IMR-90 (cell line): ENCODE measurements at regions not wholly inside any gene's neighbourhood (a gene's known extent, or its start where the extent isn't known, plus 50 kb on each side); places are given as distances from the start of the nearest gene placed in this dataset.
A peak's percentile ranks its signal among the peaks of the same experiment; 100 is the strongest.

ENCODE experiments used
- ATAC-seq: fragments of 200-7000 bp; cut with Tn5 transposase; 2 replicates; pipeline ENCODE4 v1.9.1; 2020; ENCODE audit warnings: low read depth, mild to moderate bottlenecking, moderate library complexity
- BruUV-seq: library from RNA; stranded (reverse); fragments of 400-500 nt; replicated peaks from 2 replicates; lab custom pipeline; 2021; lab: Mats Ljungman, UMichigan
- CTCF ChIA-PET: fragments of 300-600 bp; formaldehyde crosslinking; extraction: SDS; loops from one replicate; lab custom pipeline; 2021; ENCODE audit warnings: antibody characterized with exemption; lab: Yijun Ruan, JAX
- POLR2A ChIA-PET: fragments of 300-600 bp; sonication (Branson Sonifier 250); formaldehyde crosslinking; loops from one replicate; lab custom pipeline; 2022; ENCODE audit warnings: antibody characterized with exemption; ENCODE audit not compliant: unreplicated experiment; lab: Charles Lee
- DNase-seq: peaks from one replicate; pipeline ENCODE4 v3.0.0; 2013
- H2AFZ ChIP-seq: replicated peaks from 2 replicates; pipeline ENCODE3; 2013; ENCODE audit warnings: low read length, mild to moderate bottlenecking; ENCODE audit not compliant: poor library complexity
- H2AK5ac ChIP-seq: 2 replicates; pipeline ENCODE4 v1.6.1; 2013; ENCODE audit warnings: low read depth, low read length, inconsistent platforms
- H2AK9ac ChIP-seq: replicated peaks from 2 replicates; pipeline ENCODE3; 2013; ENCODE audit warnings: mild to moderate bottlenecking, low read depth, low read length, moderate library complexity; ENCODE audit not compliant: poor library complexity
- H2BK120ac ChIP-seq: 2 replicates; pipeline ENCODE4 v1.6.1; 2013; ENCODE audit warnings: low read depth, low read length, inconsistent platforms
- H2BK15ac ChIP-seq: 3 replicates; pipeline ENCODE4 v1.6.1; 2013; ENCODE audit warnings: low read depth, low read length, inconsistent platforms
- H2BK20ac ChIP-seq: 2 replicates; pipeline ENCODE4 v1.6.1; 2013; ENCODE audit warnings: low read depth, mild to moderate bottlenecking, inconsistent platforms, low read length, moderate library complexity
- H2BK5ac ChIP-seq: 2 replicates; pipeline ENCODE4 v1.6.1; 2013; ENCODE audit warnings: mild to moderate bottlenecking, low read depth, low read length, inconsistent platforms; ENCODE audit not compliant: poor library complexity, severe bottlenecking
- H3K14ac ChIP-seq: replicated peaks from 2 replicates; pipeline ENCODE4 v1.6.1; 2013; ENCODE audit warnings: low read depth, low read length, inconsistent platforms
- H3K18ac ChIP-seq: 2 replicates; pipeline ENCODE4 v1.6.1; 2013; ENCODE audit warnings: low read depth, low read length, control low read depth
- H3K23ac ChIP-seq: 2 replicates; pipeline ENCODE4 v1.6.1; 2013; ENCODE audit warnings: low read depth, low read length, inconsistent platforms
- H3K27ac ChIP-seq: 2 replicates; pipeline ENCODE4 v1.5.1; 2013; ENCODE audit warnings: mild to moderate bottlenecking, control low read depth, low read length; ENCODE audit not compliant: insufficient read depth
- H3K27me3 ChIP-seq: 2 replicates; pipeline ENCODE4 v1.6.1; 2013; ENCODE audit warnings: low read length; ENCODE audit not compliant: control insufficient read depth, insufficient read depth
- H3K36me3 ChIP-seq: 2 replicates; pipeline ENCODE4 v1.6.1; 2013; ENCODE audit warnings: low read length, mixed read lengths; ENCODE audit not compliant: control insufficient read depth, insufficient read depth
- H3K4ac ChIP-seq: 2 replicates; pipeline ENCODE4 v1.6.1; 2013; ENCODE audit warnings: low read depth, low read length, inconsistent platforms
- H3K4me1 ChIP-seq: 2 replicates; pipeline ENCODE4 v1.6.1; 2013; ENCODE audit warnings: low read length, mixed read lengths; ENCODE audit not compliant: control insufficient read depth, insufficient read depth
- H3K4me2 ChIP-seq: 2 replicates; pipeline ENCODE4 v1.6.1; 2013; ENCODE audit warnings: low read depth, mild to moderate bottlenecking, control low read depth, low read length, moderate library complexity
- H3K4me3 ChIP-seq: 2 replicates; pipeline ENCODE4 v1.5.1; 2013; ENCODE audit warnings: low read depth, mild to moderate bottlenecking, control low read depth, low read length, moderate library complexity; ENCODE audit not compliant: insufficient read depth
- H3K56ac ChIP-seq: 2 replicates; pipeline ENCODE4 v1.6.1; 2013; ENCODE audit warnings: low read length, inconsistent platforms; ENCODE audit not compliant: insufficient read depth; ENCODE audit errors: extremely low read depth
- H3K79me1 ChIP-seq, 2 experiments: 2 replicates each; pipeline ENCODE4 v1.6.1; 2013; ENCODE audit warnings: low read length in 2 of 2, inconsistent platforms in 1 of 2, low read depth in 1 of 2
- H3K9ac ChIP-seq: 2 replicates; pipeline ENCODE4 v1.6.1; 2013; ENCODE audit warnings: low read depth, low read length, control low read depth
- H3K9me1 ChIP-seq: 2 replicates; pipeline ENCODE4 v1.6.1; 2013; ENCODE audit warnings: low read length, inconsistent platforms; ENCODE audit not compliant: insufficient read depth
- H3K9me3 ChIP-seq: 2 replicates; pipeline ENCODE4 v1.6.1; 2013; ENCODE audit warnings: low read length; ENCODE audit not compliant: control insufficient read depth, insufficient read depth
- H4K20me1 ChIP-seq: 2 replicates; pipeline ENCODE4 v1.6.1; 2013; ENCODE audit warnings: low read length, inconsistent platforms; ENCODE audit not compliant: insufficient read depth
- H4K5ac ChIP-seq: 2 replicates; pipeline ENCODE4 v1.6.1; 2013; ENCODE audit warnings: mild to moderate bottlenecking, low read depth, low read length, control low read depth
- H4K8ac ChIP-seq, 2 experiments: 2 replicates each; pipeline ENCODE4 v1.6.1; 2013; ENCODE audit warnings: low read depth in 2 of 2, low read length in 2 of 2, control low read depth in 1 of 2, inconsistent platforms in 1 of 2
- H4K91ac ChIP-seq: 2 replicates; pipeline ENCODE4 v1.6.1; 2013; ENCODE audit warnings: low read depth, low read length, inconsistent platforms; ENCODE audit not compliant: insufficient read depth
- MXI1 ChIP-seq: IDR thresholded peaks from 2 replicates; pipeline ENCODE4 v1.6.1; 2012; ENCODE audit warnings: low read depth, mild to moderate bottlenecking, low read length, moderate library complexity, borderline replicate concordance
- NFE2L2 ChIP-seq: fragments of 150-350 bp; IDR thresholded peaks from 2 replicates; pipeline ENCODE4 v1.6.1; 2016; ENCODE audit warnings: low read depth, mild to moderate bottlenecking, low read length
- WGBS, 2 experiments: methylation state at CpG; one replicate each; pipeline versions ENCODE4 v1.1.5 to v1.1.7; 2013; ENCODE audit warnings: missing lambda C conversion rate in 2 of 2; ENCODE audit not compliant: insufficient read length in 1 of 2; ENCODE audit errors: extremely low coverage in 2 of 2; 5-methylcytosine and 5-hydroxymethylcytosine counted together
- dilution Hi-C: fragments of 300-500 bp; cut with HindIII; formaldehyde crosslinking; loops from one replicate; pipeline ENCODE4 v1.14.3; 2018; ENCODE audit warnings: low sequenced_read_pairs; ENCODE audit not compliant: unreplicated experiment
- in situ Hi-C: fragments of 300-500 bp; cut with MboI; formaldehyde crosslinking; loops from 3 replicates; pipeline ENCODE4 v1.14.3; 2019; ENCODE audit warnings: low sequenced_read_pairs, inconsistent platforms, mixed read lengths
- intact Hi-C: fragments of 100-400 bp; cut with micrococcal nuclease; formaldehyde crosslinking; loops from 2 replicates; pipeline ENCODE4 v1.10.0; 2022
- TF ChIP-seq, protein P1 (sequence below): conservative IDR thresholded peaks from 2 replicates; pipeline ENCODE4 v1.5.1; 2012; ENCODE audit warnings: mild to moderate bottlenecking, low read depth, low read length, improper control_type of control experiment

DNA sequence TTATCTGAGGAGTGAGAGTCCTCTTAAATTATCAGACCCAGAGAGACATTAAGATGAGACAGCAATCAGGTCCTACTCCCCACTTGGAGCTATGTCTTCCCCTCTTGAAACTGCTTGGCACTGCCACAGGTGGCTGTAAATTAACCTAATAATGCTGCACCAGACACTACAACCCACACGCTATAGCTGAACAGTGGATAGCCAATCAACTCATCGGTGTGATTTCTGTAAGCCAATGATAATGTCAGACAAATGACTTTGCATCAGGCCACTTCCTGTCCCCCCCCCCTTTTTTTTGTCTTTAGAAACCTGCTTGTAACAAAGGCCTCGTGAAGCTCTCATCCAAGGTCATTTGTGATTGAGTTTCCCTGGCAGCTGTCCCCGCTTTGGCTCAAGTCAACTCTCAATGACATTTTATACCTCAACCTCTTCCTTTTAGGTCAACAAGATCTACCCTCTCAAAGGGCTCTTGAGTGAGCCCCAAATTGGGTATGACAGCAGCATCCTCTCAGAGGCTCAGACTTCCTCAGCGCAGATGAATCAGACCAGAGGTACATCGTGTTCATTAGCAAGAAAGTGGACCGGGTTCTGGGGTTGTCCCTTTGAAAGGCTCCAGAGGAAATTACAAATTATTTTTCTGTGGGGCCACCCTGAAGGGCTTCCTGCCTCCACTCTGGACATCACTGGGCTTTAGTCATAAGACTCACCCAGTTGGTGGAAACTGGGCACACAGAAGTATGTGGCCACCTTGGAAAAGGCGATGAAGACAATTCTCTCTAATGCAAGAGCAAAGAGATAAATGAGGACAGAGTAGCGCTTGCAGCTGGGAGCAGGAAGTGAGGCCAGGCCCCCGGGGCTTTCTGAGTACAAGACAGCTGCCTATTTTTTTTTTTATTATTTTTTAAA lies 73.6 kb downstream of the COPS8 start:
- Histone ChIP-seq H3K27ac (no peak overlapping the region), H3K56ac (no peak overlapping the region), H2BK5ac (no peak overlapping the region), H3K9ac (no peak overlapping the region), H3K18ac (peak overlapping the region; percentile 38), H2BK15ac (peak overlapping the region; percentile 86; the same call in 1 of the 3 replicates), H3K14ac (peak overlapping the region; percentile 57), H3K4me3 (no peak overlapping the region), H3K9me1 (peaks cover 16% of the 10 kb centered on the region), H3K4me1 (peaks cover 28% of the 10 kb centered on the region), H3K23ac (no peak overlapping the region), H4K91ac (peak overlapping the region; percentile 49), H3K27me3 (no peaks in the 10 kb centered on the region), H2AFZ (no peak overlapping the region), H2AK9ac (no peak overlapping the region), H3K79me1 (peaks cover 5 to 45% of the 10 kb centered on the region in 2 experiments; a peak in 3 of 4 replicates), H4K5ac (peak overlapping the region; percentile 14; the same call in 1 of the 2 replicates), H2BK120ac (peak overlapping the region; percentile 65; the same call in 1 of the 2 replicates), H3K9me3 (no peaks in the 10 kb centered on the region), H3K4me2 (no peak overlapping the region), H3K4ac (peak overlapping the region; percentile 69), H2AK5ac (peak overlapping the region; percentile 86), H2BK20ac (peak overlapping the region; percentile 74), H4K8ac (peak overlapping the region in 1 of 2 experiments; percentile 39; a peak in 1 of 4 replicates), H3K36me3 (no peaks in the 10 kb centered on the region), H4K20me1 (no peaks in the 10 kb centered on the region)
- BruUV-seq, result no TSS peak
- dilution Hi-C loops, result no loop called here
- ChIA-PET CTCF (interaction anchor here (0.6 to 0.7 kb wide), 2 partner anchors 143 to 354 kb away, joined by 4 to 5 read pairs; no protein-coding TSS in a partner anchor), POLR2A (interaction anchor here (0.7 kb wide), 1 partner anchor 39 kb away, joined by 5 read pairs; no protein-coding TSS in a partner anchor)
- TF ChIP-seq, protein P1, sequence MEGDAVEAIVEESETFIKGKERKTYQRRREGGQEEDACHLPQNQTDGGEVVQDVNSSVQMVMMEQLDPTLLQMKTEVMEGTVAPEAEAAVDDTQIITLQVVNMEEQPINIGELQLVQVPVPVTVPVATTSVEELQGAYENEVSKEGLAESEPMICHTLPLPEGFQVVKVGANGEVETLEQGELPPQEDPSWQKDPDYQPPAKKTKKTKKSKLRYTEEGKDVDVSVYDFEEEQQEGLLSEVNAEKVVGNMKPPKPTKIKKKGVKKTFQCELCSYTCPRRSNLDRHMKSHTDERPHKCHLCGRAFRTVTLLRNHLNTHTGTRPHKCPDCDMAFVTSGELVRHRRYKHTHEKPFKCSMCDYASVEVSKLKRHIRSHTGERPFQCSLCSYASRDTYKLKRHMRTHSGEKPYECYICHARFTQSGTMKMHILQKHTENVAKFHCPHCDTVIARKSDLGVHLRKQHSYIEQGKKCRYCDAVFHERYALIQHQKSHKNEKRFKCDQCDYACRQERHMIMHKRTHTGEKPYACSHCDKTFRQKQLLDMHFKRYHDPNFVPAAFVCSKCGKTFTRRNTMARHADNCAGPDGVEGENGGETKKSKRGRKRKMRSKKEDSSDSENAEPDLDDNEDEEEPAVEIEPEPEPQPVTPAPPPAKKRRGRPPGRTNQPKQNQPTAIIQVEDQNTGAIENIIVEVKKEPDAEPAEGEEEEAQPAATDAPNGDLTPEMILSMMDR, result no peak
- TF ChIP-seq NFE2L2, result no peak
- no peak for TF ChIP-seq MXI1
- WGBS, 2 experiments, result 92% methylated on average over 8 of the region's 10 CpGs; no CpG with 5 or more reads in 1 of the 2 experiments
- intact Hi-C loops, result no loop called here
- DNase-seq, result no peak
- in situ Hi-C loops, result loop anchor here (10.0 kb wide), 1 partner anchor 316 kb away; no protein-coding TSS in a partner anchor
- ATAC-seq, result no peak
